Thoracic aorta (tissue), 2 donors: ENCODE measurements at regions not wholly inside any gene's neighbourhood (a gene's known extent, or its start where the extent isn't known, plus 50 kb on each side); places are given as distances from the start of the nearest gene placed in this dataset.

Source experiments
- ATAC-seq: fragments of 150-250 bp; one replicate; pipeline ENCODE4 v1.8.0; 2017; ENCODE audit warnings: low read depth; ENCODE audit not compliant: insufficient number of reproducible peaks, low FRiP score
- DNase-seq: peaks from one replicate; pipeline ENCODE4 v3.0.0-alpha.2; 2020; ENCODE audit warnings: low spot score
- H3K27ac ChIP-seq, 2 donors: fragments of 200-600 bp; sonication (generic); 1 replicate in 1 of 2; 2 replicates in 1 of 2; pipeline ENCODE4 v1.5.1; 2016; ENCODE audit warnings: mild to moderate bottlenecking in 2 of 2, moderate library complexity in 2 of 2
- H3K27me3 ChIP-seq: fragments of 200-600 bp; sonication (generic); replicated peaks from 2 replicates; pipeline ENCODE4 v1.6.0; 2016; ENCODE audit warnings: mild to moderate bottlenecking; ENCODE audit not compliant: insufficient read depth
- H3K36me3 ChIP-seq: fragments of 200-600 bp; sonication (generic); one replicate; pipeline ENCODE4 v1.5.1; 2016
- H3K4me1 ChIP-seq, 2 donors: fragments of 200-600 bp; sonication (generic); 1 replicate in 1 of 2; 2 replicates in 1 of 2; pipeline versions ENCODE4 v1.5.1 to v1.6.0; 2016; ENCODE audit warnings: low read depth in 2 of 2, mild to moderate bottlenecking in 1 of 2; ENCODE audit not compliant: control insufficient read depth in 1 of 2
- H3K4me3 ChIP-seq: fragments of 200-600 bp; sonication (generic); 2 replicates; pipeline ENCODE4 v1.5.1; 2016; ENCODE audit warnings: mild to moderate bottlenecking
- H3K9me3 ChIP-seq: fragments of 200-600 bp; sonication (generic); 2 replicates; pipeline ENCODE4 v1.5.1; 2016
- TF ChIP-seq, protein P1 (sequence below): fragments of 200-600 bp; sonication (generic); IDR thresholded peaks from one replicate; pipeline ENCODE4 v1.5.1; 2019; ENCODE audit warnings: antibody characterized with exemption

DNA sequence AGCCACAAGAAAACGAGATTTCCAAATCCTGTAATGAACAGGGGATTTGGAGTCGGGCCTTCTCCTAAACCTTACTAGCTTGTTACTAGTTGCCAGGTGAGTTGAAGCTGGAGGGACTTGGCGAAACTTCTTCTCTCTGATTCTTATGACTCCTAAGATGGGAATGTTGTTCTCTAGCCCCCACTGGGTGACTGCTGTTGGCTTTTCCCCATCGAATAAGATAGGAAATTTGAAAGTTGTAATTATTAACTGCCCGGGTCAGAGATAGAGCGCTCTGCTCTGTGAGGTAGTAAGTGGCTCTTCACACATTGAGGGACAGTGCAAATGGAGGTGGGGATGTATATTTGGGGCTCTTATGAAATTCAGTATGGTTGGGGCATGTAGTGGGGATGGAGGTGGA, 111.2 kb upstream of the MBNL2 start:
- H3K36me3 ChIP-seq = no peaks in the 10 kb centered on the region
- no peak for DNase-seq
- TF ChIP-seq, protein P1, sequence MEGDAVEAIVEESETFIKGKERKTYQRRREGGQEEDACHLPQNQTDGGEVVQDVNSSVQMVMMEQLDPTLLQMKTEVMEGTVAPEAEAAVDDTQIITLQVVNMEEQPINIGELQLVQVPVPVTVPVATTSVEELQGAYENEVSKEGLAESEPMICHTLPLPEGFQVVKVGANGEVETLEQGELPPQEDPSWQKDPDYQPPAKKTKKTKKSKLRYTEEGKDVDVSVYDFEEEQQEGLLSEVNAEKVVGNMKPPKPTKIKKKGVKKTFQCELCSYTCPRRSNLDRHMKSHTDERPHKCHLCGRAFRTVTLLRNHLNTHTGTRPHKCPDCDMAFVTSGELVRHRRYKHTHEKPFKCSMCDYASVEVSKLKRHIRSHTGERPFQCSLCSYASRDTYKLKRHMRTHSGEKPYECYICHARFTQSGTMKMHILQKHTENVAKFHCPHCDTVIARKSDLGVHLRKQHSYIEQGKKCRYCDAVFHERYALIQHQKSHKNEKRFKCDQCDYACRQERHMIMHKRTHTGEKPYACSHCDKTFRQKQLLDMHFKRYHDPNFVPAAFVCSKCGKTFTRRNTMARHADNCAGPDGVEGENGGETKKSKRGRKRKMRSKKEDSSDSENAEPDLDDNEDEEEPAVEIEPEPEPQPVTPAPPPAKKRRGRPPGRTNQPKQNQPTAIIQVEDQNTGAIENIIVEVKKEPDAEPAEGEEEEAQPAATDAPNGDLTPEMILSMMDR = no peak
- peaks cover 32 to 98% of the 10 kb centered on the region in 2 donors for H3K4me1 ChIP-seq
- H3K4me3 ChIP-seq = no peak overlapping the region
- no peak for ATAC-seq
- no peaks in the 10 kb centered on the region for H3K27me3 ChIP-seq
- H3K9me3 ChIP-seq = no peaks in the 10 kb centered on the region
- H3K27ac ChIP-seq = no peak overlapping the region

DNA sequence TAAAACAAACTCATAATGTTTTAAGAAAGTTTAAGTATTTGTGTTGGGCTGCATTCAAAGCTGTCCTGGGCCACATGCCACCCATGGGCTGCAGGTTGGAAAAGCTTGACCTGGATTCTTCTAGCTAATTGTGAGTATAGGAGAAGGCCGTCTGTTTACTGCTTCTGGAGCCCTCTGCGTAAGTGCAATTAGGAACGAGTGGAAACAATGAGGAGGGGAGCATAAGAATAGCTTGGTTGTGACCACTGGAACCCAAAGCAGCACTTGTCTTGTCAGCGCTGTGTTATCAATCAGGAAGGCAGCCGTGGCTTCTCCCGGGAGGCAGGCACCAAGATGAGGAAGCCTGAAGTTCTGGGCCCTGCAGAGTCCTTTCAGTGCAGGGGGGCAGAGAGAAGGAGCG, 110.4 kb upstream of the MBNL2 start:
- Histone ChIP-seq H3K27ac (peak overlapping the region; percentile 13 to 56), H3K36me3 (no peaks in the 10 kb centered on the region), H3K27me3 (no peaks in the 10 kb centered on the region), H3K9me3 (no peaks in the 10 kb centered on the region), H3K4me3 (no peak overlapping the region), H3K4me1 (peaks cover 37 to 98% of the 10 kb centered on the region in 2 donors)
- no peak for ATAC-seq
- no peak for DNase-seq
- TF ChIP-seq, protein P1 = no peak

DNA sequence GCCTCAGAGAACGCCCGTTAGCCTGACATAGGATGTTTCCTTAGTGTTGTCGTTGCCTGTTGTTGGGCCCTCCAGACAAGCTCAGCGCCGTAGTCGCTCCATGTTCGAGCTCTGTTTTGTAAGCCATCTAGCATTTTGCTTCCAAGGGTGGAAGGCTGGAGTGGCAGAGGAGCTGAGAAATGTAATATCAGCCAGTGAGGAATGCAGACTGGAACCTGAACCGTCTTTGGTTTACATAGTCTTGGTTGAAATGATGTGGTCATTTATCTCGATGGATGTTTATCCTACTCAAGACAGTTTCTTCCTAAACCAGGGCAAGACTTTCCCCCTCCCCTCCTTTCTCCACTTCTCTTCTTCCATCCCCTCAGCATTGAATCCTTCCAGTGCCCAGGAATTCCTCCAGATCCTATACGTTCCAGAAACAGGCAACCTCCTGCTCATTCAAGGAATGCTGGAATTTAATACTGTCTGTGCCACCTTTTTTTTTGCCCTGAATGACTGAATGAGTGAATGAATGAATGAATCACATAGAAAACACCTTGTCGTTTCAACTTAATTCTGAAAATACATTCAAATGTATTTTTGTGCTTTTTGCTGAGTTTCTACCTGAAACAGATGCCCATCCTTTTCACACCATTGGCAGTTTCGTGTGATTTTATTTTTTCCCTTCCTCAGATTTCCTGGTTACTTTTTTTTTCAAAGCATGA, 109.5 kb upstream of the MBNL2 start:
- Histone ChIP-seq H3K9me3 (no peaks in the 10 kb centered on the region), H3K27ac (peak overlapping the region; percentile 47 to 56), H3K36me3 (no peaks in the 10 kb centered on the region), H3K4me3 (no peak overlapping the region), H3K27me3 (no peaks in the 10 kb centered on the region), H3K4me1 (peaks cover 34 to 98% of the 10 kb centered on the region in 2 donors)
- DNase-seq = no peak
- no peak for ATAC-seq
- TF ChIP-seq, protein P1 = no peak

DNA sequence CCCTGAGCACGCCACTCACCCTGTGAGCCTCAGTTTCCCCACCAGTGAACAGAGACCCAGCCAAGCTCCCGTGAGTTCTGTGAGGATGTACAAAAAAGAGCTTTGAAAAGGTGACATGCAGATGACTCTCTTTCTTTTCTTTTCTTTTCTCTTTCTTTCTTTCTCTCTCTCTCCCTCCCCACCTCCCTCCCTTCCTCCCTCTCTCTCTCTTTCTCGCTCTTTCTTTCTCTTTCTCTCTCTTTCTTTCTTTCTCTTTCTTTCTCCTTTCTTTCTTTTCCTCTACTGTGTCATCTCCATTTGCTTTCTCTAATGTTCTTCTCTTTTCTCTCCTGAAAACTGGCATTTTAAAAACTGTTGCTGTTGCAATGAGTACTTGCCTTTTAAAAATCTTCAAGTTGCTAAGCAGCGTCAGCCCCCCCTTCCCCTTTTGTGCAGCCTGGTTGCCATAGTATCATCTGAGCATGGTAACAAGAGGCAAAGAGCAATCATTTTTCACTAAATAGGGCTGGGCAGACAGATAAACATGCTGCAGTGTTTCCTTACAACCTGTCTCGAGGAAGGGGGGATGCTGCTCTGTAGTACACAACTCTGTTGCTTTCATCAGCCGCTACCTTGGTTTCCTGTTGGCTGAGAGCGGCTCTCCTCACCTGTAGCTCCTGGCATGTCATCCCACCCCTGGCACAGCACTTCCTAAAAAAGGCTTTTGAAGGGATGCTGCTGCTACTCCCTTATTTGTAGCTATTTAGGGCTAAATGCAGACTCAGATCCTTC, 108.7 kb upstream of the MBNL2 start:
- DNase-seq = no peak
- Histone ChIP-seq H3K4me1 (peaks cover 30 to 92% of the 10 kb centered on the region in 2 donors), H3K9me3 (no peaks in the 10 kb centered on the region), H3K4me3 (no peak overlapping the region), H3K27ac (peak overlapping the region; percentile 47 to 56), H3K27me3 (no peaks in the 10 kb centered on the region), H3K36me3 (no peaks in the 10 kb centered on the region)
- no peak for ATAC-seq
- TF ChIP-seq, protein P1 = no peak

DNA sequence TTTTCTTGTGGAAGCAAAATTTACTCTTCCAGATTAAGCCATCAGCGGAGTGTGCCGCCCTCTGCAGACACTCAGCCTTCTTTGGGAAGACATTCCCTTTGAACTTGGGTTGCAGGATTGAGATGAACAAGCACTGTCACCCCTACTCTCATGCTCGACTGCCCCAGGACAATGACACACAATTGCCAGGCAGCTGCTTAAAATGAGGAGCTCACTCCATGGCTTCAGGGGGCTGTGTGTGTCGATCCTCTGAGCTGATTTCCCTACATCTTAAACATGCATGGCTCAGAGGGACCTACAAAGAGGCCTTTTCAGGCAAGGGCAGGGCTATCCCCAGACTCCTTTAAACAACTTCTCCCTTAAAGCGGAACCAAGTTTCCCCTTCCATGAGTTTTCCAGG, 107.5 kb upstream of the MBNL2 start:
- Histone ChIP-seq H3K4me3 (no peak overlapping the region), H3K9me3 (no peaks in the 10 kb centered on the region), H3K4me1 (peaks cover 19 to 80% of the 10 kb centered on the region in 2 donors), H3K27me3 (no peaks in the 10 kb centered on the region), H3K36me3 (no peaks in the 10 kb centered on the region), H3K27ac (peak overlapping the region; percentile 56 to 69)
- TF ChIP-seq, protein P1 = no peak
- ATAC-seq (no peak), DNase-seq (no peak)
